IMR-90 (cell line): ENCODE measurements at regions not wholly inside any gene's neighbourhood (a gene's known extent, or its start where the extent isn't known, plus 50 kb on each side); places are given as distances from the start of the nearest gene placed in this dataset.

Experiments
- CTCF ChIP-seq: conservative IDR thresholded peaks from 2 replicates; pipeline ENCODE4 v1.5.1; 2012; ENCODE audit warnings: mild to moderate bottlenecking, low read depth, low read length, improper control_type of control experiment
- FOS ChIP-seq: fragments of 150-350 bp; IDR thresholded peaks from 2 replicates; pipeline ENCODE4 v1.6.1; 2016; ENCODE audit warnings: low read depth, low read length
- POLR2A ChIP-seq: IDR thresholded peaks from 2 replicates; pipeline ENCODE4 v1.6.1; 2012; ENCODE audit warnings: mild to moderate bottlenecking, low read depth, low read length
- SMC3 ChIP-seq: fragments of 150-350 bp; IDR thresholded peaks from 2 replicates; pipeline ENCODE4 v1.6.1; 2016; ENCODE audit warnings: low read depth, mild to moderate bottlenecking, antibody characterized with exemption, low read length, moderate library complexity

- TF ChIP-seq CTCF (no peak), FOS (no peak), POLR2A (no peak), SMC3 (no peak)
These were observed 215.9 kb downstream of the BTBD3 start for GRCh38 chr20:12133553-12133952.
